Hepatocyte (in vitro differentiated cells): ENCODE measurements at regions not wholly inside any gene's neighbourhood (a gene's known extent, or its start where the extent isn't known, plus 50 kb on each side); places are given as distances from the start of the nearest gene placed in this dataset.

ENCODE experiments used
- DNase-seq: peaks from one replicate; pipeline ENCODE4 v3.0.0-alpha.2; 2016; ENCODE audit warnings: low spot score
- H2AFZ ChIP-seq: fragments of 200-600 bp; sonication (generic); 2 replicates; pipeline ENCODE4 v1.6.0; 2016; ENCODE audit warnings: antibody characterized with exemption, mild to moderate bottlenecking
- H3K27ac ChIP-seq: fragments of 200-600 bp; sonication (generic); 2 replicates; pipeline ENCODE4 v1.5.1; 2016; ENCODE audit warnings: mild to moderate bottlenecking
- H3K27me3 ChIP-seq: fragments of 200-600 bp; sonication (generic); 2 replicates; pipeline ENCODE4 v1.6.1; 2016
- H3K36me3 ChIP-seq: fragments of 200-600 bp; sonication (generic); replicated peaks from 2 replicates; pipeline ENCODE4 v1.5.1; 2016; ENCODE audit warnings: low read depth; ENCODE audit not compliant: insufficient read depth
- H3K4me1 ChIP-seq: fragments of 200-600 bp; sonication (generic); 2 replicates; pipeline ENCODE4 v1.5.1; 2016; ENCODE audit warnings: mild to moderate bottlenecking, moderate library complexity; ENCODE audit not compliant: insufficient read depth
- H3K4me2 ChIP-seq: fragments of 200-600 bp; sonication (generic); 2 replicates; pipeline ENCODE4 v1.6.0; 2016
- H3K4me3 ChIP-seq: fragments of 200-600 bp; sonication (generic); 2 replicates; pipeline ENCODE4 v1.5.1; 2016; ENCODE audit warnings: mild to moderate bottlenecking
- H3K79me2 ChIP-seq: fragments of 200-600 bp; sonication (generic); 2 replicates; pipeline ENCODE4 v1.6.0; 2017; ENCODE audit warnings: mild to moderate bottlenecking
- H3K9me2 ChIP-seq: fragments of 200-600 bp; sonication (generic); replicated peaks from 2 replicates; pipeline ENCODE4 v1.6.0; 2017; ENCODE audit warnings: mild to moderate bottlenecking; ENCODE audit not compliant: insufficient read depth
- H3K9me3 ChIP-seq: fragments of 200-600 bp; sonication (generic); 2 replicates; pipeline ENCODE4 v1.5.1; 2016; ENCODE audit warnings: low read depth, mild to moderate bottlenecking
- H4K20me1 ChIP-seq: fragments of 200-600 bp; sonication (generic); 2 replicates; pipeline ENCODE4 v1.6.0; 2016; ENCODE audit warnings: mild to moderate bottlenecking; ENCODE audit not compliant: insufficient read depth, poor library complexity, severe bottlenecking
- EZH2 ChIP-seq: fragments of 200-600 bp; sonication (generic); IDR thresholded peaks from 2 replicates; pipeline ENCODE4 v1.6.1; 2016; ENCODE audit warnings: antibody characterized with exemption, mild to moderate bottlenecking, borderline replicate concordance
- EZH2phosphoT487 ChIP-seq: fragments of 200-600 bp; sonication (generic); IDR thresholded peaks from one replicate; pipeline ENCODE4 v1.6.1; 2018; ENCODE audit warnings: antibody characterized with exemption, mild to moderate bottlenecking, low read depth, moderate library complexity; ENCODE audit not compliant: unreplicated experiment, severe bottlenecking
- WGBS: methylation state at CpG from one replicate; pipeline ENCODE4 v1.1.6; 2016; ENCODE audit warnings: low lambda C conversion rate; ENCODE audit errors: missing lambda C conversion rate; 5-methylcytosine and 5-hydroxymethylcytosine counted together
- TF ChIP-seq, protein P1 (sequence below): fragments of 200-600 bp; sonication (generic); IDR thresholded peaks from 2 replicates; pipeline ENCODE4 v1.5.1; 2016; ENCODE audit warnings: antibody characterized with exemption, mild to moderate bottlenecking; ENCODE audit not compliant: poor library complexity

DNA sequence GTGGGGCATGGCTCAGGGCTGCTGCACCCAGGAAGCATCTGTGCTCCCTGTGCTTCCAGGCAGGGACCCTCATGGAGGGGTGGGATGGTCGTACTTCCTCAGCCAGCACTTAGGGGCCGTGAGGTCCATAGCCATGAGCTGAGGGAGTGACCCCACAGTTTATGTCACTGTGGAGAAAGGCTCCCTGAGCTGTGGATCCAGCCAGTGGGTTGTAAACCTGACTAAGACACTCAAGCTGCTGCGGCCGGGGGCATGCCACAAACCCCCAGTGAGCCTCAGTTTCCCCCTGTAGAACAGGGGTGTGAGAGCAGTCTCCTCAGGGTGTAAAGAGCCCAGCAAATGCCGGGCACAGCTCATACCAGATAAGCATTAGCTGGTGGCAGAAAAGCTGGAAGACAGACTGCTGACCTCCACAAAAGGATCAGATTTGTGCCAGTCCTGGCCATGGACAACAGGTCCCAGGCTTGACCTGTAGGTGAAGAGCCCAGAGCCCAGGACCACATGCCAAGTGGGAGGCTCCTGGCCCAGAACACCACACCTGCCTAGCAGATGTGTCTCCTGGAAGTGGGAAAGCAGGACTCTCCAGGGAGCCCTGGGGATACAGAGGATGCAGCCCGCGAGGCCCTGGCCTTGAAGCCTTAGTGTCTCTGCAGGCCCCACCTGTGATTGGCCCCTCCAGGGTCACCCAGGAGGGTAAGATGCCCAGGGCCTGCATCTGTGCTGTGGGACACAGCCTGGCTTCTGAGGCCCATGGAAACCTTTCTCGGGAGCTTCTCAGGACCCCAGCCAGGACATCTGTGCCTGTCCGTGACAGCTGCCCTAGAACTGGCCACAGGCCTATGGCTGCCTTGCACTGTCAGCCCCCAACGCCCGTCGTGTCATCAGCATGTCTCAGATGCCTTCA, 78.1 kb upstream of the RET start:
- 92% methylated on average over 12 of the region's 12 CpGs for WGBS

DNA sequence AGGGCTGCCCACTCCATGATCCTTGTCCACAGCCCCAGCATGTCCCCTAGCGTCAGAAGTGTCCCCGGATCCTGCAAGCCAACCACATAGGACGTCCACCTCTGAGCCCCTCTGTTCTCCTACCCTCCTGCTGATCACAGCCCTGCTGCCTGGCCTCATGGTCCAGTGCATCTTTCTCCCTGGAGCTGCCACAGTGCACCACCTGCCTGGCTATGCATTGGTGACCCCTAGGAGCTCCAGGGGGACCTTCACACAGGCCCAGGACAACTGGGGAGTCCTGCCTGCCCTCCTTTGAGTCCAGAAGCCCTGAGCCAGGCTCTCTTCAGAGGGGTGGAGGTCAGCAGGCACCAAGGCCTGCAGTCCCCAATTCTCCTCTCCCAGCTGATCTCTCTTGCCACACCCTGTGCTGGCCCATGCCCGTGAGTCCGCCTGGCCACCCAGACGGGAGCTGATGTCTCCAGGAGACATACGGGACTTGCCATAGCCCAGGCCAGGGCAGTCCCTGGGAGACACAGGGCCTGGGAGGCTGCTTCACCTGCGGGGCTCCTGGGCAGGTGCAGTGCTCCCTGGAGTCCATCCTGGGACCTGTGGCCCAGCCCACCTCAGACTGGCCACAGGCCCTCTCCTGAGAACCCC, 77.4 kb upstream of the RET start:
- Histone ChIP-seq H4K20me1 (no peaks in the 10 kb centered on the region), H3K9me2 (no peaks in the 10 kb centered on the region), H3K4me1 (no peaks in the 10 kb centered on the region), H2AFZ (no peak overlapping the region), H3K4me2 (no peak overlapping the region), H3K4me3 (no peak overlapping the region), H3K9me3 (no peaks in the 10 kb centered on the region), H3K27me3 (no peaks in the 10 kb centered on the region), H3K79me2 (no peaks in the 10 kb centered on the region), H3K27ac (no peak overlapping the region), H3K36me3 (no peaks in the 10 kb centered on the region)
- peak; percentile 3 for DNase-seq
- no peak for TF ChIP-seq EZH2
- TF ChIP-seq EZH2phosphoT487 = no peak
- TF ChIP-seq, protein P1, sequence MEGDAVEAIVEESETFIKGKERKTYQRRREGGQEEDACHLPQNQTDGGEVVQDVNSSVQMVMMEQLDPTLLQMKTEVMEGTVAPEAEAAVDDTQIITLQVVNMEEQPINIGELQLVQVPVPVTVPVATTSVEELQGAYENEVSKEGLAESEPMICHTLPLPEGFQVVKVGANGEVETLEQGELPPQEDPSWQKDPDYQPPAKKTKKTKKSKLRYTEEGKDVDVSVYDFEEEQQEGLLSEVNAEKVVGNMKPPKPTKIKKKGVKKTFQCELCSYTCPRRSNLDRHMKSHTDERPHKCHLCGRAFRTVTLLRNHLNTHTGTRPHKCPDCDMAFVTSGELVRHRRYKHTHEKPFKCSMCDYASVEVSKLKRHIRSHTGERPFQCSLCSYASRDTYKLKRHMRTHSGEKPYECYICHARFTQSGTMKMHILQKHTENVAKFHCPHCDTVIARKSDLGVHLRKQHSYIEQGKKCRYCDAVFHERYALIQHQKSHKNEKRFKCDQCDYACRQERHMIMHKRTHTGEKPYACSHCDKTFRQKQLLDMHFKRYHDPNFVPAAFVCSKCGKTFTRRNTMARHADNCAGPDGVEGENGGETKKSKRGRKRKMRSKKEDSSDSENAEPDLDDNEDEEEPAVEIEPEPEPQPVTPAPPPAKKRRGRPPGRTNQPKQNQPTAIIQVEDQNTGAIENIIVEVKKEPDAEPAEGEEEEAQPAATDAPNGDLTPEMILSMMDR = no peak
- WGBS = 90% methylated on average over 8 of the region's 8 CpGs

More for the DNA sequence above, 78.1 kb upstream of the RET start:
- Histone ChIP-seq H3K36me3 (no peaks in the 10 kb centered on the region), H3K9me3 (no peaks in the 10 kb centered on the region), H4K20me1 (no peaks in the 10 kb centered on the region), H3K4me3 (no peak overlapping the region), H3K27me3 (no peaks in the 10 kb centered on the region), H3K9me2 (no peaks in the 10 kb centered on the region), H3K27ac (no peak overlapping the region), H2AFZ (no peak overlapping the region), H3K79me2 (no peaks in the 10 kb centered on the region), H3K4me1 (no peaks in the 10 kb centered on the region), H3K4me2 (no peak overlapping the region)
- no peak for TF ChIP-seq EZH2
- TF ChIP-seq, protein P1 = no peak
- no peak for TF ChIP-seq EZH2phosphoT487
- DNase-seq = peak; percentile 2

DNA sequence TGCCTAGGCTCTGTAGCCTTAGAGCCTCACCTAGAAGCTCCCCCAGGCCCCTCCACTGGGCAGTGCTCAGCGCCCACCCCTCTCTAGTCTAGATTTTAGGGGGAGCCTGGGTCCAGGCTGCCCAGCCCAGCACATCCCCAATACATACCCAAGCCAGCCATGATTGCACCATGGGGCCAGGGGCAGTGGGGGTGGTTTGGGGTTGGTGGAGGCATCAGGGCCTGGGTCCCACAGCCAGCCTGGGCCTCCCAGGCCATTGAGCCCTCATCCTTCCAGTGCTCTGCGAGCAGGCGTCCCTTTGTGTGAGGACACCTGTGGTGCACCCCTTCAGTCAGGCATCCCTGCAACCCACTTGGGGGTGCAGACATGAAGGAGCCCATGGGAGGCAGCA, 76.9 kb upstream of the RET start:
- 93% methylated on average over 3 of the region's 3 CpGs for WGBS
- H3K4me3 ChIP-seq = no peak overlapping the region
- no peaks in the 10 kb centered on the region for H3K4me1 ChIP-seq
- no peak for DNase-seq
- no peak overlapping the region for H2AFZ ChIP-seq
- no peaks in the 10 kb centered on the region for H3K9me3 ChIP-seq
- no peaks in the 10 kb centered on the region for H3K79me2 ChIP-seq
- H3K9me2 ChIP-seq = no peaks in the 10 kb centered on the region
- no peaks in the 10 kb centered on the region for H4K20me1 ChIP-seq
- H3K36me3 ChIP-seq = no peaks in the 10 kb centered on the region
- TF ChIP-seq, protein P1 = no peak
- TF ChIP-seq EZH2phosphoT487 (no peak), EZH2 (no peak)
- no peak overlapping the region for H3K27ac ChIP-seq
- H3K4me2 ChIP-seq = no peak overlapping the region
- no peaks in the 10 kb centered on the region for H3K27me3 ChIP-seq
